ENCODE measurements at regions not wholly inside any gene's neighbourhood (a gene's known extent, or its start where the extent isn't known, plus 50 kb on each side); places are given as distances from the start of the nearest gene placed in this dataset.

GRCh38 chr16:66084306-66084705, 282.2 kb upstream of the CDH5 start:
- TF ChIP-seq CTCF (IDR thresholded peaks at IDR 0.05) (no peak), POLR2A (IDR thresholded peaks at IDR 0.05) (no peak), POLR2AphosphoS5 (IDR thresholded peaks at IDR 0.05) (no peak)
